Gastrocnemius medialis (tissue), 4 donors: ENCODE measurements at regions not wholly inside any gene's neighbourhood (a gene's known extent, or its start where the extent isn't known, plus 50 kb on each side); places are given as distances from the start of the nearest gene placed in this dataset.

ENCODE experiments used
- ATAC-seq, 2 donors: fragments of 150-250 bp; one replicate each; pipeline ENCODE4 v1.9.1; 2016
- DNase-seq, 2 donors: peaks; one replicate each; pipeline ENCODE4 v3.0.0-alpha.2; 2019
- H3K27ac ChIP-seq, 4 donors: fragments of 200-600 bp; sonication (generic); 1 replicate in 1 of 4; 2 replicates in 3 of 4; pipeline ENCODE4 v1.5.1; 2016 to 2018; ENCODE audit warnings: mild to moderate bottlenecking in 2 of 4, moderate library complexity in 1 of 4
- H3K27me3 ChIP-seq, 3 donors: fragments of 200-600 bp; sonication (generic) in 2 of 3; 1 replicate in 1 of 3; 2 replicates in 2 of 3; pipeline versions ENCODE4 v1.5.1 to v1.6.0; 2016 to 2019; ENCODE audit warnings: mild to moderate bottlenecking in 1 of 3, moderate library complexity in 1 of 3
- H3K36me3 ChIP-seq, 2 donors: fragments of 200-600 bp; sonication (generic) in 1 of 2; one replicate each; pipeline ENCODE4 v1.5.1; 2017 to 2018
- H3K4me1 ChIP-seq, 2 donors: fragments of 200-600 bp; sonication (generic) in 1 of 2; one replicate each; pipeline ENCODE4 v1.5.1; 2016 to 2017; ENCODE audit warnings: mild to moderate bottlenecking in 2 of 2
- H3K4me3 ChIP-seq, 4 donors: fragments of 200-600 bp; sonication (generic) in 3 of 4; 1 replicate in 1 of 4; 2 replicates in 3 of 4; pipeline ENCODE4 v1.5.1; 2016 to 2019; ENCODE audit warnings: mild to moderate bottlenecking in 2 of 4
- H3K9me3 ChIP-seq, 3 donors: fragments of 200-600 bp; sonication (generic) in 2 of 3; 1 replicate in 1 of 3; 2 replicates in 2 of 3; pipeline ENCODE4 v1.5.1; 2016 to 2019
- POLR2A ChIP-seq, 2 donors: fragments of 450-650 bp; IDR thresholded peaks; one replicate each; pipeline ENCODE4 v1.6.1; 2017; ENCODE audit warnings: antibody characterized with exemption in 2 of 2, mild to moderate bottlenecking in 2 of 2, moderate library complexity in 2 of 2
- in situ Hi-C, 4 donors: fragments of 200-750 bp; cut with MboI; loops; one replicate each; pipeline versions ENCODE4 v1.15.0 to v1.8.0; 2017; ENCODE audit warnings: low sequenced_read_pairs in 4 of 4
- intact Hi-C: fragments of 100-400 bp; cut with DNase I; formaldehyde crosslinking; loops from one replicate; pipeline ENCODE4 v1.15.1; 2023; ENCODE audit warnings: low total_unique reads
- TF ChIP-seq, protein P1 (sequence below), 5 experiments: fragments of 450-650 bp in 3 of 5; fragments of 200-600 bp in 2 of 5; sonication (generic) in 2 of 5; IDR thresholded peaks in 4 of 5; conservative IDR thresholded peaks in 1 of 5; 1 replicate in 4 of 5; 2 replicates in 1 of 5; pipeline ENCODE4 v1.5.1; 2016 to 2019; ENCODE audit warnings: antibody characterized with exemption in 5 of 5, mild to moderate bottlenecking in 3 of 5, moderate library complexity in 3 of 5

DNA sequence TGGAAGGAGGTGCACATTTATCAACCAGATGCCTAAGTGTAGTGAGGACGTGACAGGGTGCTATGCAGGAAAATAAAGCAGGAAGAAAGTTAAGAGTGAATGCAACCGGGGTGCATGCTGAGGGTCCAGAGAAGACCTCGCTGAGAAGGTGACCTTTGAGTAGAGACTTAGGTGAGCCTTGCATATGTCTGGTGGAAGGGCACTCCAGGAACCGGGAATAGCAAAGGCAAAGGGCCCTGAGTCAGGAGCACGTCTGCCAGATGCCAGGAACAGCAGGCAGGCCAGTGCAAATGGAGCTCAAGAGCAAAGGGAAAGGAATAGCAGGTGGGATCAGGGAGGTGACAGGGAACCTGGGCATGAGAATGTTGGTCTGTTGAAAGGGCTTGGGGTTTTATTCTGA, 445.5 kb downstream of the PREX1 start:
- no peak for TF ChIP-seq POLR2A (IDR thresholded peaks at IDR 0.05)
- TF ChIP-seq, protein P1, sequence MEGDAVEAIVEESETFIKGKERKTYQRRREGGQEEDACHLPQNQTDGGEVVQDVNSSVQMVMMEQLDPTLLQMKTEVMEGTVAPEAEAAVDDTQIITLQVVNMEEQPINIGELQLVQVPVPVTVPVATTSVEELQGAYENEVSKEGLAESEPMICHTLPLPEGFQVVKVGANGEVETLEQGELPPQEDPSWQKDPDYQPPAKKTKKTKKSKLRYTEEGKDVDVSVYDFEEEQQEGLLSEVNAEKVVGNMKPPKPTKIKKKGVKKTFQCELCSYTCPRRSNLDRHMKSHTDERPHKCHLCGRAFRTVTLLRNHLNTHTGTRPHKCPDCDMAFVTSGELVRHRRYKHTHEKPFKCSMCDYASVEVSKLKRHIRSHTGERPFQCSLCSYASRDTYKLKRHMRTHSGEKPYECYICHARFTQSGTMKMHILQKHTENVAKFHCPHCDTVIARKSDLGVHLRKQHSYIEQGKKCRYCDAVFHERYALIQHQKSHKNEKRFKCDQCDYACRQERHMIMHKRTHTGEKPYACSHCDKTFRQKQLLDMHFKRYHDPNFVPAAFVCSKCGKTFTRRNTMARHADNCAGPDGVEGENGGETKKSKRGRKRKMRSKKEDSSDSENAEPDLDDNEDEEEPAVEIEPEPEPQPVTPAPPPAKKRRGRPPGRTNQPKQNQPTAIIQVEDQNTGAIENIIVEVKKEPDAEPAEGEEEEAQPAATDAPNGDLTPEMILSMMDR (IDR thresholded peaks at IDR 0.05 in 4 of 5, conservative IDR thresholded peaks at IDR 0.05 in 1 of 5), result no peak
- DNase-seq, result no peak
- H3K36me3 ChIP-seq, result no peaks in the 10 kb centered on the region
- intact Hi-C loops, result no loop called here
- no peak for ATAC-seq
- no peaks in the 10 kb centered on the region for H3K27me3 ChIP-seq
- H3K9me3 ChIP-seq, result no peaks in the 10 kb centered on the region
- no peak overlapping the region for H3K27ac ChIP-seq
- no peak overlapping the region for H3K4me3 ChIP-seq
- no peaks in the 10 kb centered on the region for H3K4me1 ChIP-seq
- in situ Hi-C loops, result no loop called here

DNA sequence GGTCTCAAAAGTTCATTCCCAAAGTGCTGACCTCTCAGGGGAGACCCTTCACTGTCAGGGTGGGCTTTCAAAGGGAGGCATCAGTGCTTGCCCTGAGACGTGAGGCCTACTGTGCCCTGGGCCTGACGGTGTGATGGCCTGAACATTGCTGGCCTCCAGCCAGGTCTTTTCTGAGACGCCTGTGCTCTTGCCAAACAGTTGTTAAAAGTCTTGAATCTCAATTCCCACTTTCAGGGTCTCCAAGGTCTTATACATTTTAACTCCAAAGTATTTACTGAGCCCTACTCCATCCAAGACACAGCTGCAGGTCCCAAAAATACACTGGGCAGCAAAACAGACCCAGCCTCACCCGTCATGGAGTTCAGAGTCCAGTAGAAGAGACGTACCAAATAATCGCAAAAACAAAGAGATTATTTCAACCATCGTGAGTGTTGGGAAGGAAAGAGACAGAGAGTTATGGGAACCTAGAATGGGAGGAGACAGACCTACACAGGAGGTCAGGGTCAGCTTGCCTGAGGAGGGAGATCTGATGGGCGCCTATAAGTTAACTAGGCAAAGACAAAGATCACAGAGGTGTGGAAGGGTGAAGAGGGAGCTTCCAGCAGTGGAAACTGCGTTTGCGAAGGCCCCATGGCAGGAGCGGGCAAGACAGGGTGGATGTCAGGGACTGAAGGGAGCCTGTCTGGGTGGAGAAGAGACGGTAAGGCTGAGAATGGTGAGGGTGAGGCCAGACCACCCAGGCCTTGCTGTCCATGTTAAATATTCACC, 446.3 kb downstream of the PREX1 start:
- H3K9me3 ChIP-seq, result no peaks in the 10 kb centered on the region
- ATAC-seq (no peak), DNase-seq (no peak)
- no peak overlapping the region for H3K4me3 ChIP-seq
- H3K36me3 ChIP-seq, result no peaks in the 10 kb centered on the region
- H3K4me1 ChIP-seq, result no peaks in the 10 kb centered on the region
- in situ Hi-C loops, result no loop called here
- H3K27ac ChIP-seq, result no peak overlapping the region
- no peaks in the 10 kb centered on the region for H3K27me3 ChIP-seq
- intact Hi-C loops, result no loop called here
- TF ChIP-seq, protein P1 (IDR thresholded peaks at IDR 0.05 in 4 of 5, conservative IDR thresholded peaks at IDR 0.05 in 1 of 5), result no peak
- TF ChIP-seq POLR2A (IDR thresholded peaks at IDR 0.05), result no peak

DNA sequence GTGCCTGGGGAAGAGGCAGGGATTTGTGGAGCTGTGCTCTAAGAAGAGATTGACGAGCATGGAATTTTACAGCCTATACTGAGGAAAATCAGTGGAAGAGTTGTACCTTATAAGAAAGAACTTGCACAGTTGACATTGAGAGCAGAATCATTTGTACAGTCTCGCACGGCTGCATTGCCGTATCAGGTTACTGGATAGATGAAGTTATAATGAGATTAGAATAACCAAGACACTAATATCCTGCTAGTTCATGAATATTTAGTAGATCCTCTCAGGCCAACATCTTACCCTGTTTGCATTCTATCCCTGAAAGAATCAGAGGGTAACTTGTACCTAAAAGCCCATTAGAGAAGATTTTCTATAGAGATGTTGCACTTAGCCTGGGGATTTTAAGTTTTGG, 447.1 kb downstream of the PREX1 start:
- in situ Hi-C loops, result no loop called here
- ATAC-seq (no peak), DNase-seq (no peak)
- Histone ChIP-seq H3K4me3 (no peak overlapping the region), H3K27me3 (no peaks in the 10 kb centered on the region), H3K4me1 (no peaks in the 10 kb centered on the region), H3K27ac (no peak overlapping the region), H3K36me3 (no peaks in the 10 kb centered on the region), H3K9me3 (no peaks in the 10 kb centered on the region)
- no peak for TF ChIP-seq POLR2A (IDR thresholded peaks at IDR 0.05)
- TF ChIP-seq, protein P1 (IDR thresholded peaks at IDR 0.05 in 4 of 5, conservative IDR thresholded peaks at IDR 0.05 in 1 of 5), result no peak
- intact Hi-C loops, result no loop called here

GRCh38 chr20:48378976-48379675, 448.7 kb downstream of the PREX1 start:
- H3K27me3 ChIP-seq, result peaks cover 0 to 6% (median 0%) of the 10 kb centered on the region in 3 donors
- no peaks in the 10 kb centered on the region for H3K9me3 ChIP-seq
- intact Hi-C loops (no loop called here), in situ Hi-C loops (no loop called here)
- DNase-seq (no peak), ATAC-seq (no peak)
- H3K4me1 ChIP-seq, result no peaks in the 10 kb centered on the region
- H3K27ac ChIP-seq, result no peak overlapping the region
- H3K4me3 ChIP-seq, result no peak overlapping the region
- no peak for TF ChIP-seq POLR2A (IDR thresholded peaks at IDR 0.05)
- TF ChIP-seq, protein P1 (IDR thresholded peaks at IDR 0.05 in 4 of 5, conservative IDR thresholded peaks at IDR 0.05 in 1 of 5), result no peak
- H3K36me3 ChIP-seq, result no peaks in the 10 kb centered on the region
